Loucy (cell line): ENCODE measurements at regions not wholly inside any gene's neighbourhood (a gene's known extent, or its start where the extent isn't known, plus 50 kb on each side); places are given as distances from the start of the nearest gene placed in this dataset.

ENCODE experiments used
- EZH2phosphoT487 ChIP-seq: fragments of 200-600 bp; IDR thresholded peaks from 2 replicates; pipeline ENCODE4 v1.6.1; 2018; ENCODE audit warnings: antibody characterized with exemption, mild to moderate bottlenecking, moderate library complexity, borderline replicate concordance
- TF ChIP-seq, protein P1 (sequence below): fragments of 200-600 bp; sonication (generic); conservative IDR thresholded peaks from 2 replicates; pipeline ENCODE4 v1.5.1; 2014; ENCODE audit warnings: mild to moderate bottlenecking, antibody characterized with exemption, low read length

DNA sequence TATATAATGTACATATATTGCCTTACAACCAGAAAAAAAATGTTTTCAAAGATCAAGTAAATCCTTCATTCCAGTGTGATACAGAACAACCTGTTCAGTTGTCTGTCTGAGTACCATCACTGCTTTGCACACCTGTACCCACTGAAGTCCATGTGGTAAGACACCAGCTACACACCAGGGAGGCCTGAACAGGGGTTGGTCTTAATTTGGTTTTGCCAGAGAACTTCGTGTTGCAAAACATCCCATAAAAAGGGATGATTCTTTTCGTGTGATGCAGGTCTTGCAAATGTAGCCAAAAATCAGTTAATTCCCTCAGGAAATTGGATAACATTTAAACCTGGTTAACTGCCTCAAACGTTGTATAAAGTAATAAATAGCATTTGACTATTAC, 73.7 kb upstream of the SLC1A4 start:
- TF ChIP-seq, protein P1, sequence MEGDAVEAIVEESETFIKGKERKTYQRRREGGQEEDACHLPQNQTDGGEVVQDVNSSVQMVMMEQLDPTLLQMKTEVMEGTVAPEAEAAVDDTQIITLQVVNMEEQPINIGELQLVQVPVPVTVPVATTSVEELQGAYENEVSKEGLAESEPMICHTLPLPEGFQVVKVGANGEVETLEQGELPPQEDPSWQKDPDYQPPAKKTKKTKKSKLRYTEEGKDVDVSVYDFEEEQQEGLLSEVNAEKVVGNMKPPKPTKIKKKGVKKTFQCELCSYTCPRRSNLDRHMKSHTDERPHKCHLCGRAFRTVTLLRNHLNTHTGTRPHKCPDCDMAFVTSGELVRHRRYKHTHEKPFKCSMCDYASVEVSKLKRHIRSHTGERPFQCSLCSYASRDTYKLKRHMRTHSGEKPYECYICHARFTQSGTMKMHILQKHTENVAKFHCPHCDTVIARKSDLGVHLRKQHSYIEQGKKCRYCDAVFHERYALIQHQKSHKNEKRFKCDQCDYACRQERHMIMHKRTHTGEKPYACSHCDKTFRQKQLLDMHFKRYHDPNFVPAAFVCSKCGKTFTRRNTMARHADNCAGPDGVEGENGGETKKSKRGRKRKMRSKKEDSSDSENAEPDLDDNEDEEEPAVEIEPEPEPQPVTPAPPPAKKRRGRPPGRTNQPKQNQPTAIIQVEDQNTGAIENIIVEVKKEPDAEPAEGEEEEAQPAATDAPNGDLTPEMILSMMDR = no peak
- no peak for TF ChIP-seq EZH2phosphoT487
